Activated CD4-positive, alpha-beta T cell treated with anti-CD3 and anti-CD28 coated beads for 36 hours (primary cell): ENCODE measurements at regions not wholly inside any gene's neighbourhood (a gene's known extent, or its start where the extent isn't known, plus 50 kb on each side); places are given as distances from the start of the nearest gene placed in this dataset.

Source experiments
- ATAC-seq: fragments of 200-7000 bp; cut with Tn5 transposase; one replicate; pipeline ENCODE4 v1.10.0; 2021; ENCODE audit warnings: mild to moderate bottlenecking, moderate library complexity
- CTCF ChIA-PET: fragments of 350-600 bp; sonication (Branson Sonifier 250); formaldehyde crosslinking; loops from one replicate; lab custom pipeline; 2021; ENCODE audit warnings: antibody characterized with exemption; lab: Charles Lee
- POLR2A ChIA-PET: fragments of 350-600 bp; sonication (Branson Sonifier 250); formaldehyde crosslinking; loops from one replicate; lab custom pipeline; 2021; ENCODE audit warnings: antibody characterized with exemption, inconsistent platforms; lab: Charles Lee
- DNase-seq: peaks from one replicate; pipeline ENCODE4 v3.0.0-alpha.2; 2020
- H3K27ac Mint-ChIP-seq: one replicate; pipeline ENCODE4 v1.8.0; 2021; ENCODE audit warnings: mixed read lengths
- H3K27me3 Mint-ChIP-seq: one replicate; pipeline ENCODE4 v1.8.0; 2021; ENCODE audit warnings: mixed read lengths
- H3K36me3 Mint-ChIP-seq: one replicate; pipeline ENCODE4 v1.8.0; 2021; ENCODE audit warnings: low read depth, mixed read lengths
- H3K4me1 Mint-ChIP-seq: one replicate; pipeline ENCODE4 v1.8.0; 2021; ENCODE audit warnings: mixed read lengths
- H3K4me3 Mint-ChIP-seq: one replicate; pipeline ENCODE4 v1.8.0; 2021; ENCODE audit warnings: mild to moderate bottlenecking, moderate library complexity, mixed read lengths
- H3K9me3 Mint-ChIP-seq: one replicate; pipeline ENCODE4 v1.8.0; 2021; ENCODE audit warnings: low read depth, mixed read lengths
- intact Hi-C, 2 experiments: fragments of 100-400 bp; cut with DNase I in 1 of 2; cut with micrococcal nuclease in 1 of 2; formaldehyde crosslinking; loops; one replicate each; pipeline versions ENCODE4 v1.14.2 to v1.15.1; 2022 to 2024; cut with DNase I, micrococcal nuclease

GRCh38 chr4:55253948-55254593, 92.0 kb upstream of the SRD5A3 start:
- Mint-ChIP-seq H3K4me1 (no peaks in the 10 kb centered on the region), H3K27me3 (peaks cover 10% of the 10 kb centered on the region), H3K9me3 (no peaks in the 10 kb centered on the region), H3K36me3 (no peaks in the 10 kb centered on the region), H3K4me3 (no peak overlapping the region), H3K27ac (no peak overlapping the region)
- ChIA-PET POLR2A (no interaction called here), CTCF (no interaction called here)
- intact Hi-C loops = no loop called here
- DNase-seq (no peak), ATAC-seq (no peak)

- H3K9me3 Mint-ChIP-seq = no peaks in the 10 kb centered on the region
- no peak for DNase-seq
- POLR2A ChIA-PET = no interaction called here
- H3K27me3 Mint-ChIP-seq = peaks cover 14% of the 10 kb centered on the region
- no peak overlapping the region for H3K4me3 Mint-ChIP-seq
- CTCF ChIA-PET = no interaction called here
- no peak overlapping the region for H3K27ac Mint-ChIP-seq
- H3K4me1 Mint-ChIP-seq = no peaks in the 10 kb centered on the region
- intact Hi-C loops = no loop called here
- H3K36me3 Mint-ChIP-seq = no peaks in the 10 kb centered on the region
- ATAC-seq = no peak
Observed at GRCh38 chr4:55255179-55255578, 90.9 kb upstream of the SRD5A3 start.

GRCh38 chr4:55256787-55257186, 89.3 kb upstream of the SRD5A3 start:
- ATAC-seq = no peak
- Mint-ChIP-seq H3K27ac (no peak overlapping the region), H3K27me3 (peaks cover 14% of the 10 kb centered on the region), H3K4me1 (no peaks in the 10 kb centered on the region), H3K9me3 (no peaks in the 10 kb centered on the region), H3K4me3 (no peak overlapping the region), H3K36me3 (no peaks in the 10 kb centered on the region)
- intact Hi-C loops = no loop called here
- DNase-seq = no peak
- CTCF ChIA-PET = no interaction called here
- POLR2A ChIA-PET = no interaction called here

GRCh38 chr4:55258152-55258865, 87.7 kb upstream of the SRD5A3 start:
- ATAC-seq = no peak
- Mint-ChIP-seq H3K4me3 (no peak overlapping the region), H3K36me3 (no peaks in the 10 kb centered on the region), H3K9me3 (no peaks in the 10 kb centered on the region), H3K4me1 (no peaks in the 10 kb centered on the region), H3K27me3 (peaks cover 16% of the 10 kb centered on the region), H3K27ac (no peak overlapping the region)
- no peak for DNase-seq
- POLR2A ChIA-PET = no interaction called here
- CTCF ChIA-PET = no interaction called here
- intact Hi-C loops = no loop called here

GRCh38 chr4:55259294-55259693, 86.7 kb upstream of the SRD5A3 start:
- CTCF ChIA-PET = no interaction called here
- Mint-ChIP-seq H3K4me3 (no peak overlapping the region), H3K36me3 (no peaks in the 10 kb centered on the region), H3K9me3 (no peaks in the 10 kb centered on the region), H3K27me3 (peaks cover 18% of the 10 kb centered on the region), H3K4me1 (no peaks in the 10 kb centered on the region), H3K27ac (no peak overlapping the region)
- DNase-seq = no peak
- ATAC-seq = no peak
- intact Hi-C loops = no loop called here
- POLR2A ChIA-PET = no interaction called here

GRCh38 chr4:55269470-55269869, 76.6 kb upstream of the SRD5A3 start:
- Mint-ChIP-seq H3K27ac (no peak overlapping the region), H3K4me3 (no peak overlapping the region), H3K27me3 (peaks cover 20% of the 10 kb centered on the region), H3K9me3 (no peaks in the 10 kb centered on the region), H3K36me3 (no peaks in the 10 kb centered on the region), H3K4me1 (no peaks in the 10 kb centered on the region)
- DNase-seq (no peak), ATAC-seq (no peak)
- POLR2A ChIA-PET = no interaction called here
- CTCF ChIA-PET = no interaction called here
- intact Hi-C loops = no loop called here

GRCh38 chr4:55269995-55270394, 76.0 kb upstream of the SRD5A3 start:
- DNase-seq = no peak
- Mint-ChIP-seq H3K4me3 (no peak overlapping the region), H3K36me3 (no peaks in the 10 kb centered on the region), H3K27me3 (peaks cover 20% of the 10 kb centered on the region), H3K4me1 (no peaks in the 10 kb centered on the region), H3K27ac (no peak overlapping the region), H3K9me3 (no peaks in the 10 kb centered on the region)
- ChIA-PET POLR2A (no interaction called here), CTCF (no interaction called here)
- intact Hi-C loops = no loop called here
- no peak for ATAC-seq

- no peak overlapping the region for H3K4me3 Mint-ChIP-seq
- intact Hi-C loops = no loop called here
- H3K27ac Mint-ChIP-seq = no peak overlapping the region
- POLR2A ChIA-PET = no interaction called here
- no peak for ATAC-seq
- no peaks in the 10 kb centered on the region for H3K4me1 Mint-ChIP-seq
- CTCF ChIA-PET = interaction anchor here (1.4 kb wide), 1 partner anchor 43 kb away, joined by 3 read pairs; no protein-coding TSS in a partner anchor
- no peaks in the 10 kb centered on the region for H3K36me3 Mint-ChIP-seq
- no peaks in the 10 kb centered on the region for H3K9me3 Mint-ChIP-seq
- peaks cover 22% of the 10 kb centered on the region for H3K27me3 Mint-ChIP-seq
- DNase-seq = no peak
Observed at GRCh38 chr4:55270481-55270880, 75.6 kb upstream of the SRD5A3 start.

- POLR2A ChIA-PET = no interaction called here
- peaks cover 19% of the 10 kb centered on the region for H3K27me3 Mint-ChIP-seq
- intact Hi-C loops = no loop called here
- ATAC-seq = no peak
- H3K27ac Mint-ChIP-seq = no peak overlapping the region
- CTCF ChIA-PET = interaction anchor here (1.5 kb wide), 1 partner anchor 39 kb away, joined by 3 read pairs; no protein-coding TSS in a partner anchor
- no peak for DNase-seq
- no peaks in the 10 kb centered on the region for H3K9me3 Mint-ChIP-seq
- H3K36me3 Mint-ChIP-seq = no peaks in the 10 kb centered on the region
- no peaks in the 10 kb centered on the region for H3K4me1 Mint-ChIP-seq
- H3K4me3 Mint-ChIP-seq = no peak overlapping the region
Observed at GRCh38 chr4:55272102-55272501, 73.9 kb upstream of the SRD5A3 start.

- no peak for DNase-seq
- no peak for ATAC-seq
- H3K27ac Mint-ChIP-seq = no peak overlapping the region
- H3K9me3 Mint-ChIP-seq = no peaks in the 10 kb centered on the region
- H3K4me3 Mint-ChIP-seq = no peak overlapping the region
- H3K4me1 Mint-ChIP-seq = no peaks in the 10 kb centered on the region
- H3K36me3 Mint-ChIP-seq = no peaks in the 10 kb centered on the region
- intact Hi-C loops = no loop called here
- H3K27me3 Mint-ChIP-seq = peaks cover 17% of the 10 kb centered on the region
- POLR2A ChIA-PET = no interaction called here
- CTCF ChIA-PET = no interaction called here
Observed at GRCh38 chr4:55272589-55272988, 73.5 kb upstream of the SRD5A3 start.

- CTCF ChIA-PET = no interaction called here
- H3K27ac Mint-ChIP-seq = no peak overlapping the region
- POLR2A ChIA-PET = no interaction called here
- ATAC-seq = no peak
- H3K36me3 Mint-ChIP-seq = no peaks in the 10 kb centered on the region
- intact Hi-C loops = no loop called here
- peaks cover 8% of the 10 kb centered on the region for H3K9me3 Mint-ChIP-seq
- no peaks in the 10 kb centered on the region for H3K4me1 Mint-ChIP-seq
- no peak for DNase-seq
- H3K27me3 Mint-ChIP-seq = peaks cover 19% of the 10 kb centered on the region
- H3K4me3 Mint-ChIP-seq = no peak overlapping the region
Observed at GRCh38 chr4:55277011-55277410, 69.0 kb upstream of the SRD5A3 start.

GRCh38 chr4:55278316-55278715, 67.7 kb upstream of the SRD5A3 start:
- Mint-ChIP-seq H3K36me3 (no peaks in the 10 kb centered on the region), H3K4me1 (no peaks in the 10 kb centered on the region), H3K27me3 (peaks cover 18% of the 10 kb centered on the region), H3K9me3 (peaks cover 14% of the 10 kb centered on the region), H3K27ac (no peak overlapping the region), H3K4me3 (no peak overlapping the region)
- ATAC-seq = no peak
- CTCF ChIA-PET = no interaction called here
- intact Hi-C loops = no loop called here
- POLR2A ChIA-PET = no interaction called here
- no peak for DNase-seq
